Psoas muscle (tissue), 7 donors: ENCODE measurements at regions not wholly inside any gene's neighbourhood (a gene's known extent, or its start where the extent isn't known, plus 50 kb on each side); places are given as distances from the start of the nearest gene placed in this dataset.
"Not testable (repeated sequence)": the region's sequence is repeated elsewhere in the genome, so short reads cannot be mapped to it uniquely, and the experiment has no call there.

Experiments
- ATAC-seq, 4 donors: fragments of 200-7000 bp; cut with Tn5 transposase; one replicate each; pipeline ENCODE4 v1.9.1; 2020; ENCODE audit warnings: moderate library complexity in 3 of 4, mild to moderate bottlenecking in 2 of 4
- DNase-seq, 2 donors: peaks; one replicate each; pipeline ENCODE4 v3.0.0-alpha.2; 2020
- H3K27ac ChIP-seq: fragments of 200-600 bp; one replicate; pipeline ENCODE4 v1.8.0; 2022
- H3K27me3 ChIP-seq, 3 donors: fragments of 200-600 bp in 1 of 3; one replicate each; pipeline versions ENCODE4 v1.6.1 to v1.8.0; 2013 to 2022; ENCODE audit warnings: low read length in 2 of 3, mild to moderate bottlenecking in 2 of 3, moderate library complexity in 1 of 3; ENCODE audit not compliant: insufficient read depth in 3 of 3
- H3K36me3 ChIP-seq, 2 donors: fragments of 200-600 bp in 1 of 2; one replicate each; pipeline versions ENCODE4 v1.6.1 to v1.8.0; 2013 to 2022; ENCODE audit warnings: low read depth in 1 of 2, mild to moderate bottlenecking in 1 of 2, moderate library complexity in 1 of 2; ENCODE audit not compliant: insufficient read depth in 1 of 2
- H3K4me1 ChIP-seq: fragments of 200-600 bp; one replicate; pipeline ENCODE4 v1.8.0; 2022
- H3K4me3 ChIP-seq: fragments of 200-600 bp; one replicate; pipeline ENCODE4 v1.8.0; 2022; ENCODE audit warnings: mild to moderate bottlenecking
- H3K9me3 ChIP-seq: fragments of 200-600 bp; one replicate; pipeline ENCODE4 v1.8.0; 2022
- WGBS, 3 donors: extraction: QIAGEN DNeasy Blood & Tissue Kit; methylation state at CpG; one replicate each; pipeline versions ENCODE4 v1.1.6 to v1.1.7; 2013; 5-methylcytosine and 5-hydroxymethylcytosine counted together
- intact Hi-C, 2 donors: fragments of 100-400 bp; cut with DNase I; formaldehyde crosslinking; loops; one replicate each; pipeline versions ENCODE4 v1.11.0 to v1.14.2; 2022
- TF ChIP-seq, protein P1 (sequence below): fragments of 200-600 bp; IDR thresholded peaks from one replicate; pipeline ENCODE4 v1.8.0; 2022; ENCODE audit warnings: antibody characterized with exemption
- donor health status: healthy with polysubstance abuse.
- donor health status: DM: no; HTN: no; CAD: no; lungs with moderate emphysema.
- donor health status: Bipolar disorder and iron deficiency.
- donor health status: healthy.
- donor health status: DM: yes; HTN: yes; CAD: no.
- donor health status: DM: no; HTN: no; CAD: no.
- donor health status: DM: yes; HTN: yes; CAD: no.

DNA sequence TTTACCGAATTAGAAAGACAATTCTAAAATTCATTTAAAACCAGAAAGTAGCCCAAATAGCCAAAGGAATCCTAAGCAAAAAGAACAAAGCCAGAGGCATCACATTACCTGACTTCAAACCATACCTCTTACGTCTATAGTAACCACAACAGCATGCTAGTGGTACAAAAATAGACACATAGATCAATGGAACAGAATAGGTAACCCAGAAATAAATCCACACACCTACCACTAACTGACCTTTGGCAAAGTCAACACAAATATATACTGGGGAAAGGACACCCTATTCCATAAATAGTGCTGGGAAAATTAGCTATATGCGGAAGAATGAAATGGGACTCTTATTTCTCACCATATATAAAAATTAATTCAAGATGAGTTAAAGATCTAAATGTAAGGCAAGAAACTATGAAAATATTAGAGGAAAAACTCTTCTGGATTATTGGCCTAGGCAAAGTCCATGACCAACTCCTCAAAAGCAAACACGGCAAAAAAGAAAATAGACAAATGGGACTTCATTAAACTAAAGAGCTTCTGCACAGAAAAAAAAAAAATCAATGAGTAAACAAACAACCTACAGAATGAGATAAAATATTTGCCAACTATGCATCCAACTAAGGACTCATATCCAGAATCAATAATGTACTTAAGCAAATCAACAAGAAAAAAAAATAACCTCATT is 568.9 kb downstream of the SOX5 start:
- H3K27me3 ChIP-seq = no peaks in the 10 kb centered on the region
- H3K27ac ChIP-seq = no peak overlapping the region
- intact Hi-C loops = no loop called here
- WGBS, 3 donors = 83 to 93% (median 88%) methylated on average over 4 of the region's 4 CpGs
- H3K9me3 ChIP-seq = peaks cover 12% of the 10 kb centered on the region
- no peaks in the 10 kb centered on the region for H3K36me3 ChIP-seq
- TF ChIP-seq, protein P1, sequence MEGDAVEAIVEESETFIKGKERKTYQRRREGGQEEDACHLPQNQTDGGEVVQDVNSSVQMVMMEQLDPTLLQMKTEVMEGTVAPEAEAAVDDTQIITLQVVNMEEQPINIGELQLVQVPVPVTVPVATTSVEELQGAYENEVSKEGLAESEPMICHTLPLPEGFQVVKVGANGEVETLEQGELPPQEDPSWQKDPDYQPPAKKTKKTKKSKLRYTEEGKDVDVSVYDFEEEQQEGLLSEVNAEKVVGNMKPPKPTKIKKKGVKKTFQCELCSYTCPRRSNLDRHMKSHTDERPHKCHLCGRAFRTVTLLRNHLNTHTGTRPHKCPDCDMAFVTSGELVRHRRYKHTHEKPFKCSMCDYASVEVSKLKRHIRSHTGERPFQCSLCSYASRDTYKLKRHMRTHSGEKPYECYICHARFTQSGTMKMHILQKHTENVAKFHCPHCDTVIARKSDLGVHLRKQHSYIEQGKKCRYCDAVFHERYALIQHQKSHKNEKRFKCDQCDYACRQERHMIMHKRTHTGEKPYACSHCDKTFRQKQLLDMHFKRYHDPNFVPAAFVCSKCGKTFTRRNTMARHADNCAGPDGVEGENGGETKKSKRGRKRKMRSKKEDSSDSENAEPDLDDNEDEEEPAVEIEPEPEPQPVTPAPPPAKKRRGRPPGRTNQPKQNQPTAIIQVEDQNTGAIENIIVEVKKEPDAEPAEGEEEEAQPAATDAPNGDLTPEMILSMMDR = no peak
- H3K4me1 ChIP-seq = no peaks in the 10 kb centered on the region
- no peak overlapping the region for H3K4me3 ChIP-seq
- no peak for DNase-seq
- no peak for ATAC-seq

DNA sequence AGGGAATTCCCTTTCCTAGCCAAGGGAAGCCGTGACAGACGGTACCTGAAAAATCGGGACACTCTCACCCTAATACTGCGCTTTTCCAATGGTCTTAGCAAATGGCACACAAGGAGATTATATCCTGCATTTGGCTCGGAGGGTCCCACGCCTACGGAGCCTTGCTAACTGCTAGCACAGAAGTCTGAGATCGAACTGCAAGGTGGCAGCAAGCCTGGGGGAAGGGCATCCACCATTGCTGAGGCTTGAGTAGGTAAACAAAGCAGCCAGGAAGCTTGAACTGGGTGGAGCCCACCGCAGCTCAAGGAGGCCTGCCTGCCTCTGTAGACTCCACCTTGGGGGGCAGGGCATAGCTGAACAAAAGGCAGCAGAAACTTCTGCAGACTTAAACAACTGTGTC is 560.6 kb downstream of the SOX5 start:
- ATAC-seq, intact Hi-C loops, H3K9me3 ChIP-seq, DNase-seq, H3K36me3 ChIP-seq, H3K27ac ChIP-seq, H3K27me3 ChIP-seq, H3K4me3 ChIP-seq, H3K4me1 ChIP-seq: not testable (repeated sequence)
- 89 to 92% (median 91%) methylated on average over 9 of the region's 9 CpGs for WGBS, 3 donors

DNA sequence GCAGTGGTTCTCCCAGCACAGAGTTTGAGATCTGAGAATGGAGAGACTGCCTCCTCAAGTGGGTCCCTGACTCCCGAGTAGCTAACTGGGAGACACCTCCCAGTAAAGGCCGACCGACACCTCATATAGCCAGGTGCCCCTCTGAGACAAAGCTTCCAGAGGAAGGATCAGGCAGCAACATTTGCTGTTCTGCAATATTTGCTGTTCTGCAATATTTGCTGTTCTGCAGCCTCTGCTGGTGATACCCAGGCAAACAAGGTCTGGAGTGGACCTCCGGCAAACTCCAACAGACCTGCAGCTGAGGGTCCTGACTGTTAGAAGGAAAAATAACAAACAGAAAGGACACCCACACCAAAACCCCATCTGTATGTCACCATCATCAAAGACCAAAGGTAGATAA is 560.2 kb downstream of the SOX5 start:
- 93 to 96% (median 94%) methylated on average over 4 of the region's 4 CpGs for WGBS, 3 donors
- ATAC-seq, DNase-seq, H3K27me3 ChIP-seq, H3K4me1 ChIP-seq, H3K27ac ChIP-seq, intact Hi-C loops, H3K4me3 ChIP-seq, H3K36me3 ChIP-seq, H3K9me3 ChIP-seq: not testable (repeated sequence)

DNA sequence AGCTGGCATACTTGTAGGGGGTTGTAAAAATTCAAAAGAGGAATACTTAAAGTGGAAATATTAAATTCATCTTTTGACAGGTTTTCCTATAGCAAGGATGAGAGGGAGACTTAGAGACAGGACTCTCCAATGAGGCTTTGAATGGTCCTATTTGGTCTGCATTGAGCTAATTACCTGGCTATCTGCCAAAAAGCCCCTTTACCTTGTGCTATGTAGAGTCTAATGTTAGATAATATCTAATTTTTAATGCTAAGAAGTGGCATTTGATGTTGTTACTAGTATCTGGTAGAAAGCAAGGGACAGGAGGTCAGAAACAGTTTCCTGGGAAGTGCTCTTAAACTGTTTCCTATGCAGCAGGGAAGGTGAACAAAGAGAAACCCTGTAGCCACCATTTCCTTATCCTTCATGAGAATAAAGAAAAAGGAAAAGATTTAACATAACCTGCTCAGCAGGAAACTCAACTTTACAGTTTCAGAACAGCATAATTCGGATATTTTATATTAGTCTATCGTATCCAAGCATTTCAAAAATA is 550.0 kb downstream of the SOX5 start:
- no peaks in the 10 kb centered on the region for H3K36me3 ChIP-seq
- no peaks in the 10 kb centered on the region for H3K27me3 ChIP-seq
- no peaks in the 10 kb centered on the region for H3K9me3 ChIP-seq
- DNase-seq (no peak), ATAC-seq (no peak)
- WGBS, 3 donors = 39 to 79% (median 44%) methylated on average over 2 of the region's 2 CpGs
- H3K4me3 ChIP-seq = no peak overlapping the region
- TF ChIP-seq, protein P1 = no peak
- H3K27ac ChIP-seq = no peak overlapping the region
- H3K4me1 ChIP-seq = no peaks in the 10 kb centered on the region
- intact Hi-C loops = no loop called here

DNA sequence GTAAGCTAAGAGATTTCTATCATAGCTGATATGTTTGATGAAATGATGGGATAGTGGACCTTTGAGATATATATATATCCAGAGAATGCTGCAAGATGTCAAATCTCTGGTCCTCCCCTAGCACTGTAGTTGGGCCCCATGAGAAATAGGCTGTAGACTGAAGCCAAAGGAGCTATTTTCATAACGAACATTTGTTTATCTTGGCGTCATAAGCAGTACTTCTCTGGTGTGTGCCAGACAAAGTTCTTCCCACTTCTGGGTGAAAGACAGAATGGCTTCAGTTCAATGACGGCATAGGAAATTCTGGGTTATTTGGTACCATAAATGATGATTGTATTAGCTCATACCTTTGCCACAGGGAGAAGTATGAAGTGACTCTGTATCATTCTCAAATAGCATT is 534.3 kb downstream of the SOX5 start:
- intact Hi-C loops = no loop called here
- Histone ChIP-seq H3K4me3 (no peak overlapping the region), H3K27ac (no peak overlapping the region), H3K36me3 (no peaks in the 10 kb centered on the region), H3K27me3 (no peaks in the 10 kb centered on the region), H3K9me3 (no peaks in the 10 kb centered on the region), H3K4me1 (no peaks in the 10 kb centered on the region)
- DNase-seq (no peak), ATAC-seq (no peak)
- 56 to 82% (median 66%) methylated on average over 3 of the region's 3 CpGs for WGBS, 3 donors
- TF ChIP-seq, protein P1 = no peak

DNA sequence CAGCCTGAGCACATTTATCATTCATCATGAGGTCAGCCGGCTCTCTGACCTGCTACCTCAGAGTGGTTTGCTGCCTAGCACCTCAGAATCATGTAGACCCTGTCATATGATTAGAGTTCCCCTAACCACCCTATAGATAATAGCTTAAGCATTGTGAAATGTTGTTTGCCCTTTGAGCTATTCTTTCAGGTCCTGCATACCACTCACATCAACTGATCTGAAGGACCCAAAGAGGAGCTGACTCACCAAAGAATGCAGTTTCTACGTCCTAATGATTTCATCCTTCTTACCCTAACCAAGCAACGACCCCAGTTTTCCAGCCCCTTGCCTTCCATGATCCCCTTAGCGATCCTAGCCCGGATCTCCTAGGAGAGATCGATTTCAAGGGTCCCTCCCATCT is 527.9 kb downstream of the SOX5 start:
- H3K27ac ChIP-seq = no peak overlapping the region
- DNase-seq (no peak), ATAC-seq (no peak)
- intact Hi-C loops = no loop called here
- H3K4me1 ChIP-seq = no peaks in the 10 kb centered on the region
- no peaks in the 10 kb centered on the region for H3K36me3 ChIP-seq
- H3K9me3 ChIP-seq = no peaks in the 10 kb centered on the region
- no peaks in the 10 kb centered on the region for H3K27me3 ChIP-seq
- TF ChIP-seq, protein P1 = no peak
- no peak overlapping the region for H3K4me3 ChIP-seq
- 63 to 71% (median 65%) methylated on average over 6 of the region's 6 CpGs for WGBS, 3 donors
